ENCODE measurements at regions not wholly inside any gene's neighbourhood (a gene's known extent, or its start where the extent isn't known, plus 50 kb on each side); places are given as distances from the start of the nearest gene placed in this dataset.
A peak's percentile ranks its signal among the peaks of the same experiment; 100 is the strongest.

DNA sequence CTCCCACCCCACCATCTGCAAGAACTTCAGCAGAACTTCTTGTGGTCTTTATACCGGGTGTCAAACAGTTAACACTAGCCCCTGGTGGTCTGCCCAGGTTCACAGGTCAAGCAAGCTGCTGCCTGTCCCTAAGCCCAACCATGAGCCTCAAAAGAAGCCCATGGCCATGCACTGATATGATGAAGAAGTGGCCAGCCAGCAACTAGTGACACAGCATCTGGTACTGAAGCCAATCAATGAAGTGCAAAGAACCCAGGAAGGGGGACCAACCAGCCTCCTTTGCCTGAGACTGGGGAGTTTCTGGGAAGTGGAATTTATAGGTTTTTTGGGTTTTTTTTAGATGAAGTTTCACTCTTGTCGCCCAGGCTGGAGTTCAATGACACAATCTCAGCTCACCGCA lies 127.8 kb downstream of the MAFB start:
- Mint-ChIP-seq H3K27me3 (ENCODE audit: low read depth in 3 of 3) (peaks cover 5 to 11% (median 10%) of the 10 kb centered on the region in 3 donors), H3K4me3 (no peak overlapping the region), H3K36me3 (peaks cover 8 to 9% of the 10 kb centered on the region in 2 donors), H3K27ac (peak overlapping the region in 4 of 7 donors; percentile 38 to 87 (median 68)), H3K4me1 (peaks cover 37% of the 10 kb centered on the region), H3K9me3 (peaks cover 0 to 7% (median 3%) of the 10 kb centered on the region in 7 donors)
- Histone ChIP-seq H3K79me2 (ENCODE audit: insufficient read depth, low read length) (no peaks in the 10 kb centered on the region), H3K27ac (ENCODE audit: low read depth in 1 of 2, low read length in 2 of 2) (no peak overlapping the region), H3K4me2 (replicated peaks; ENCODE audit: extremely low read depth, low read length, poor library complexity, severe bottlenecking) (no peak overlapping the region), H2AFZ (ENCODE audit: insufficient read depth, low read depth, low read length, poor library complexity, severe bottlenecking) (no peak overlapping the region), H3K27me3 (ENCODE audit: control insufficient read depth in 2 of 2, insufficient read depth in 2 of 2, low read length in 2 of 2) (no peaks in the 10 kb centered on the region), H4K20me1 (ENCODE audit: insufficient read depth, low read length) (no peaks in the 10 kb centered on the region), H3K4me1 (ENCODE audit: control insufficient read depth in 1 of 2, insufficient read depth in 2 of 2, low read length in 2 of 2) (peaks cover 29 to 33% of the 10 kb centered on the region in 2 donors), H3K4me3 (replicated peaks in 1 of 3; ENCODE audit: low read depth in 2 of 3, low read length in 3 of 3) (no peak overlapping the region), H3K36me3 (replicated peaks in 1 of 2; ENCODE audit: control insufficient read depth in 1 of 2, insufficient read depth in 2 of 2, low read length in 2 of 2) (no peaks in the 10 kb centered on the region), H3K9ac (ENCODE audit: insufficient read depth, low read length, poor library complexity, severe bottlenecking) (no peak overlapping the region), H3K9me3 (replicated peaks in 1 of 2; ENCODE audit: control insufficient read depth in 1 of 2, insufficient read depth in 1 of 2, low read length in 2 of 2) (no peaks in the 10 kb centered on the region)
- intact Hi-C loops (cut with micrococcal nuclease), result loop anchor here (5.0 to 10.0 kb wide), 3 partner anchors 54 to 239 kb away; no protein-coding TSS in a partner anchor
- WGBS (ENCODE audit: insufficient coverage), result 76% methylated on average over 2 of the region's 3 CpGs
- no peak for TF ChIP-seq CTCF (IDR thresholded peaks at IDR 0.05)
- DNase-seq, result peak in 1 of 3 donors; percentile 29

- Histone ChIP-seq H2AFZ (ENCODE audit: insufficient read depth, low read depth, low read length, poor library complexity, severe bottlenecking) (no peak overlapping the region), H3K27ac (ENCODE audit: low read depth in 1 of 2, low read length in 2 of 2) (no peak overlapping the region), H3K27me3 (ENCODE audit: control insufficient read depth in 2 of 2, insufficient read depth in 2 of 2, low read length in 2 of 2) (peaks cover 2 to 4% of the 10 kb centered on the region in 2 donors), H3K36me3 (replicated peaks in 1 of 2; ENCODE audit: control insufficient read depth in 1 of 2, insufficient read depth in 2 of 2, low read length in 2 of 2) (no peaks in the 10 kb centered on the region), H4K20me1 (ENCODE audit: insufficient read depth, low read length) (no peaks in the 10 kb centered on the region), H3K9me3 (replicated peaks in 1 of 2; ENCODE audit: control insufficient read depth in 1 of 2, insufficient read depth in 1 of 2, low read length in 2 of 2) (no peaks in the 10 kb centered on the region), H3K4me2 (replicated peaks; ENCODE audit: extremely low read depth, low read length, poor library complexity, severe bottlenecking) (no peak overlapping the region), H3K79me2 (ENCODE audit: insufficient read depth, low read length) (no peaks in the 10 kb centered on the region), H3K4me1 (ENCODE audit: control insufficient read depth in 1 of 2, insufficient read depth in 2 of 2, low read length in 2 of 2) (peaks cover 23 to 27% of the 10 kb centered on the region in 2 donors), H3K9ac (ENCODE audit: insufficient read depth, low read length, poor library complexity, severe bottlenecking) (no peak overlapping the region), H3K4me3 (replicated peaks in 1 of 3; ENCODE audit: low read depth in 2 of 3, low read length in 3 of 3) (no peak overlapping the region)
- H3K4me3 Mint-ChIP-seq, result peak overlapping the region in 1 of 2 donors; percentile 41
- H3K36me3 Mint-ChIP-seq, result peaks cover 6 to 12% of the 10 kb centered on the region in 2 donors
- H3K27me3 Mint-ChIP-seq (ENCODE audit: low read depth in 3 of 3), result peaks cover 21 to 29% (median 21%) of the 10 kb centered on the region in 3 donors
- TF ChIP-seq CTCF (IDR thresholded peaks at IDR 0.05), result no peak
- intact Hi-C loops (cut with micrococcal nuclease), result no loop called here
- peaks cover 7 to 19% (median 13%) of the 10 kb centered on the region in 7 donors for H3K9me3 Mint-ChIP-seq
- peaks cover 29% of the 10 kb centered on the region for H3K4me1 Mint-ChIP-seq
- no peak for DNase-seq
- H3K27ac Mint-ChIP-seq, result no peak overlapping the region
Measured at GRCh38 chr20:40558212-40558611, 130.8 kb downstream of the MAFB start.
